ENCODE measurements at regions not wholly inside any gene's neighbourhood (a gene's known extent, or its start where the extent isn't known, plus 50 kb on each side); places are given as distances from the start of the nearest gene placed in this dataset.

- TF ChIP-seq TAF1 (IDR thresholded peaks at IDR 0.05; ENCODE audit: borderline replicate concordance, low read depth, low read length) (no peak), CTCF (IDR thresholded peaks at IDR 0.05) (no peak), TCF12 (IDR thresholded peaks at IDR 0.05) (no peak), IRF3 (IDR thresholded peaks at IDR 0.05; ENCODE audit: low read depth, low read length) (no peak), MAX (IDR thresholded peaks at IDR 0.05; ENCODE audit: low read depth) (no peak), JUND (IDR thresholded peaks at IDR 0.05) (no peak), MXI1 (IDR thresholded peaks at IDR 0.05; ENCODE audit: low read depth, low read length) (no peak), YY1 (IDR thresholded peaks at IDR 0.05; ENCODE audit: low read depth) (no peak), RAD21 (IDR thresholded peaks at IDR 0.05; ENCODE audit: low read length) (no peak), USF2 (IDR thresholded peaks at IDR 0.05; ENCODE audit: borderline replicate concordance, low read depth, low read length) (no peak), FOXM1 (IDR thresholded peaks at IDR 0.05; ENCODE audit: low read depth) (no peak), POLR2AphosphoS5 (IDR thresholded peaks at IDR 0.05; ENCODE audit: low read depth, low read length) (no peak)
Measured at GRCh38 chr22:44436736-44437135, 61.3 kb downstream of the RTL6 start.

All from SK-N-SH (cell line).